Neural cell (in vitro differentiated cells): ENCODE measurements at regions not wholly inside any gene's neighbourhood (a gene's known extent, or its start where the extent isn't known, plus 50 kb on each side); places are given as distances from the start of the nearest gene placed in this dataset.

Experiments
- H2AFZ ChIP-seq: fragments of 200-600, 300-800 bp; sonication (generic), shearing (Covaris generic); 2 replicates; pipeline ENCODE4 v1.6.0; 2014; ENCODE audit warnings: low read depth, mild to moderate bottlenecking, antibody characterized with exemption, low read length, moderate library complexity
- H3F3A ChIP-seq: fragments of 200-600 bp; shearing (Covaris generic); 2 replicates; pipeline ENCODE4 v1.6.1; 2016; ENCODE audit warnings: mild to moderate bottlenecking, moderate library complexity, mixed read lengths, antibody characterized with exemption, low read length; ENCODE audit not compliant: insufficient read depth, poor library complexity, severe bottlenecking
- H3K27ac ChIP-seq: fragments of 200-600, 300-800 bp; sonication (generic), shearing (Covaris generic); 2 replicates; pipeline ENCODE4 v1.5.1; 2014; ENCODE audit warnings: mild to moderate bottlenecking, low read length, moderate library complexity
- H3K27me3 ChIP-seq: fragments of 300-800, 200-600 bp; sonication (generic), shearing (Covaris generic); 2 replicates; pipeline ENCODE4 v1.6.0; 2014; ENCODE audit warnings: mild to moderate bottlenecking, low read depth, low read length, moderate library complexity; ENCODE audit not compliant: insufficient read depth
- H3K36me3 ChIP-seq: fragments of 300-800, 200-600 bp; sonication (generic), shearing (Covaris generic); 2 replicates; pipeline ENCODE4 v1.5.1; 2014; ENCODE audit warnings: mild to moderate bottlenecking, antibody characterized with exemption, low read length, moderate library complexity; ENCODE audit not compliant: insufficient read depth
- H3K4me2 ChIP-seq: fragments of 300-800, 200-600 bp; sonication (generic), shearing (Covaris generic); 2 replicates; pipeline ENCODE4 v1.6.0; 2014; ENCODE audit warnings: mild to moderate bottlenecking, low read length
- H3K4me3 ChIP-seq: fragments of 300-800, 200-600 bp; sonication (generic), shearing (Covaris generic); 2 replicates; pipeline ENCODE4 v1.5.1; 2014; ENCODE audit warnings: mild to moderate bottlenecking, low read length, moderate library complexity
- H3K79me2 ChIP-seq: fragments of 200-600 bp; shearing (Covaris generic); replicated peaks from 2 replicates; pipeline ENCODE4 v1.6.0; 2014; ENCODE audit warnings: mild to moderate bottlenecking, low read length, moderate library complexity; ENCODE audit not compliant: insufficient read depth
- H3K9ac ChIP-seq: fragments of 300-800, 200-600 bp; sonication (generic), shearing (Covaris generic); 2 replicates; pipeline ENCODE4 v1.6.1; 2016; ENCODE audit warnings: mild to moderate bottlenecking, low read length, mixed read lengths
- H3K9me2 ChIP-seq: fragments of 200-600 bp; shearing (Covaris generic); 2 replicates; pipeline ENCODE4 v1.6.1; 2016; ENCODE audit warnings: mild to moderate bottlenecking, low read length, mixed read lengths; ENCODE audit not compliant: insufficient read depth
- H3K9me3 ChIP-seq: fragments of 200-600, 300-800 bp; sonication (generic), shearing (Covaris generic); 2 replicates; pipeline ENCODE4 v1.6.1; 2016; ENCODE audit warnings: mild to moderate bottlenecking, mixed run types, low read length, moderate library complexity, mixed read lengths
- H4K20me1 ChIP-seq: fragments of 200-600 bp; shearing (Covaris generic); 2 replicates; pipeline ENCODE4 v1.6.1; 2016; ENCODE audit warnings: mild to moderate bottlenecking, mixed run types; ENCODE audit not compliant: insufficient read depth
- EP300 ChIP-seq: fragments of 450-650 bp; conservative IDR thresholded peaks from 2 replicates; pipeline ENCODE4 v1.6.1; 2014; ENCODE audit warnings: antibody characterized with exemption, mild to moderate bottlenecking, moderate library complexity; ENCODE audit not compliant: poor library complexity, severe bottlenecking
- EZH2 ChIP-seq: fragments of 200-600, 300-800 bp; shearing (Covaris generic), sonication (generic); IDR thresholded peaks from 2 replicates; pipeline ENCODE4 v1.6.1; 2014; ENCODE audit warnings: antibody characterized with exemption, low read length, borderline replicate concordance, mild to moderate bottlenecking; ENCODE audit not compliant: insufficient read depth, poor library complexity, severe bottlenecking
- MXI1 ChIP-seq: fragments of 450-650 bp; conservative IDR thresholded peaks from 2 replicates; pipeline ENCODE4 v1.6.1; 2014; ENCODE audit warnings: antibody characterized with exemption, mild to moderate bottlenecking; ENCODE audit not compliant: poor library complexity, severe bottlenecking
- POLR2AphosphoS5 ChIP-seq: IDR thresholded peaks from 2 replicates; pipeline ENCODE4 v1.6.1; 2012
- RAD21 ChIP-seq: fragments of 450-650 bp; conservative IDR thresholded peaks from 2 replicates; pipeline ENCODE4 v1.6.1; 2014; ENCODE audit warnings: antibody characterized with exemption, mild to moderate bottlenecking, moderate library complexity
- SMC3 ChIP-seq: fragments of 450-650 bp; conservative IDR thresholded peaks from 2 replicates; pipeline ENCODE4 v1.6.1; 2014; ENCODE audit warnings: antibody characterized with exemption, mild to moderate bottlenecking, moderate library complexity; ENCODE audit not compliant: poor library complexity
- TAF1 ChIP-seq: IDR thresholded peaks from 2 replicates; pipeline ENCODE4 v1.6.1; 2012; ENCODE audit warnings: low read depth
- TF ChIP-seq, protein P1 (sequence below): IDR thresholded peaks from 2 replicates; pipeline ENCODE4 v1.6.1; 2012; ENCODE audit warnings: borderline replicate concordance
- TF ChIP-seq, protein P2 (sequence below): fragments of 450-650 bp; IDR thresholded peaks from 2 replicates; pipeline ENCODE4 v1.5.1; 2014; ENCODE audit warnings: antibody characterized with exemption, mild to moderate bottlenecking, moderate library complexity; ENCODE audit not compliant: poor library complexity, severe bottlenecking

DNA sequence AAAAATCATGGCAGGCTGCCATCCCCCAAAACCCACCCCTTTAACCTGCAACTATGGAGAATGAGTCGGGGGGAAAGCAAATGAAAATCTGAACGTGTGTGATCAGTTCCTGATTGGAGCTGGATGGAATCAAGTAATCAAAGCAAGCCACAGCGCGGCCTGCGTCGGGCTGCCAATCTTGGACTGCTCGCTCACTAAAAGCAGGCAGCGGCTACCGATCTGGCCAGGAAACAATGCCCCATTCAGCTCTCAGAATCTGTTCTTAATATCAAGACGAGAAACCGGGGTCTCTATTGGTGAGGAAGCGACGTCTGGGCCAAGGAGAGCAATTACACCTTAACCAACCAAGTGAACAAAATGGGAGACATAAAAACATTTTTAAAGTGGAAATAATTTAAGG lies 472.2 kb downstream of the SOX6 start:
- no peaks in the 10 kb centered on the region for H3K27me3 ChIP-seq
- H3K9me2 ChIP-seq: no peaks in the 10 kb centered on the region
- H3K36me3 ChIP-seq: no peaks in the 10 kb centered on the region
- no peak overlapping the region for H3K4me2 ChIP-seq
- TF ChIP-seq POLR2AphosphoS5 (no peak), MXI1 (no peak), EZH2 (no peak), RAD21 (no peak), SMC3 (no peak), TAF1 (no peak), EP300 (no peak)
- TF ChIP-seq, protein P1, sequence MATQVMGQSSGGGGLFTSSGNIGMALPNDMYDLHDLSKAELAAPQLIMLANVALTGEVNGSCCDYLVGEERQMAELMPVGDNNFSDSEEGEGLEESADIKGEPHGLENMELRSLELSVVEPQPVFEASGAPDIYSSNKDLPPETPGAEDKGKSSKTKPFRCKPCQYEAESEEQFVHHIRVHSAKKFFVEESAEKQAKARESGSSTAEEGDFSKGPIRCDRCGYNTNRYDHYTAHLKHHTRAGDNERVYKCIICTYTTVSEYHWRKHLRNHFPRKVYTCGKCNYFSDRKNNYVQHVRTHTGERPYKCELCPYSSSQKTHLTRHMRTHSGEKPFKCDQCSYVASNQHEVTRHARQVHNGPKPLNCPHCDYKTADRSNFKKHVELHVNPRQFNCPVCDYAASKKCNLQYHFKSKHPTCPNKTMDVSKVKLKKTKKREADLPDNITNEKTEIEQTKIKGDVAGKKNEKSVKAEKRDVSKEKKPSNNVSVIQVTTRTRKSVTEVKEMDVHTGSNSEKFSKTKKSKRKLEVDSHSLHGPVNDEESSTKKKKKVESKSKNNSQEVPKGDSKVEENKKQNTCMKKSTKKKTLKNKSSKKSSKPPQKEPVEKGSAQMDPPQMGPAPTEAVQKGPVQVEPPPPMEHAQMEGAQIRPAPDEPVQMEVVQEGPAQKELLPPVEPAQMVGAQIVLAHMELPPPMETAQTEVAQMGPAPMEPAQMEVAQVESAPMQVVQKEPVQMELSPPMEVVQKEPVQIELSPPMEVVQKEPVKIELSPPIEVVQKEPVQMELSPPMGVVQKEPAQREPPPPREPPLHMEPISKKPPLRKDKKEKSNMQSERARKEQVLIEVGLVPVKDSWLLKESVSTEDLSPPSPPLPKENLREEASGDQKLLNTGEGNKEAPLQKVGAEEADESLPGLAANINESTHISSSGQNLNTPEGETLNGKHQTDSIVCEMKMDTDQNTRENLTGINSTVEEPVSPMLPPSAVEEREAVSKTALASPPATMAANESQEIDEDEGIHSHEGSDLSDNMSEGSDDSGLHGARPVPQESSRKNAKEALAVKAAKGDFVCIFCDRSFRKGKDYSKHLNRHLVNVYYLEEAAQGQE: no peak
- TF ChIP-seq, protein P2, sequence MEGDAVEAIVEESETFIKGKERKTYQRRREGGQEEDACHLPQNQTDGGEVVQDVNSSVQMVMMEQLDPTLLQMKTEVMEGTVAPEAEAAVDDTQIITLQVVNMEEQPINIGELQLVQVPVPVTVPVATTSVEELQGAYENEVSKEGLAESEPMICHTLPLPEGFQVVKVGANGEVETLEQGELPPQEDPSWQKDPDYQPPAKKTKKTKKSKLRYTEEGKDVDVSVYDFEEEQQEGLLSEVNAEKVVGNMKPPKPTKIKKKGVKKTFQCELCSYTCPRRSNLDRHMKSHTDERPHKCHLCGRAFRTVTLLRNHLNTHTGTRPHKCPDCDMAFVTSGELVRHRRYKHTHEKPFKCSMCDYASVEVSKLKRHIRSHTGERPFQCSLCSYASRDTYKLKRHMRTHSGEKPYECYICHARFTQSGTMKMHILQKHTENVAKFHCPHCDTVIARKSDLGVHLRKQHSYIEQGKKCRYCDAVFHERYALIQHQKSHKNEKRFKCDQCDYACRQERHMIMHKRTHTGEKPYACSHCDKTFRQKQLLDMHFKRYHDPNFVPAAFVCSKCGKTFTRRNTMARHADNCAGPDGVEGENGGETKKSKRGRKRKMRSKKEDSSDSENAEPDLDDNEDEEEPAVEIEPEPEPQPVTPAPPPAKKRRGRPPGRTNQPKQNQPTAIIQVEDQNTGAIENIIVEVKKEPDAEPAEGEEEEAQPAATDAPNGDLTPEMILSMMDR: no peak
- H2AFZ ChIP-seq: no peak overlapping the region
- no peaks in the 10 kb centered on the region for H3K9me3 ChIP-seq
- H3K79me2 ChIP-seq: no peaks in the 10 kb centered on the region
- H3K27ac ChIP-seq: no peak overlapping the region
- H3K9ac ChIP-seq: no peak overlapping the region
- no peak overlapping the region for H3K4me3 ChIP-seq
- no peaks in the 10 kb centered on the region for H4K20me1 ChIP-seq
- no peaks in the 10 kb centered on the region for H3F3A ChIP-seq

DNA sequence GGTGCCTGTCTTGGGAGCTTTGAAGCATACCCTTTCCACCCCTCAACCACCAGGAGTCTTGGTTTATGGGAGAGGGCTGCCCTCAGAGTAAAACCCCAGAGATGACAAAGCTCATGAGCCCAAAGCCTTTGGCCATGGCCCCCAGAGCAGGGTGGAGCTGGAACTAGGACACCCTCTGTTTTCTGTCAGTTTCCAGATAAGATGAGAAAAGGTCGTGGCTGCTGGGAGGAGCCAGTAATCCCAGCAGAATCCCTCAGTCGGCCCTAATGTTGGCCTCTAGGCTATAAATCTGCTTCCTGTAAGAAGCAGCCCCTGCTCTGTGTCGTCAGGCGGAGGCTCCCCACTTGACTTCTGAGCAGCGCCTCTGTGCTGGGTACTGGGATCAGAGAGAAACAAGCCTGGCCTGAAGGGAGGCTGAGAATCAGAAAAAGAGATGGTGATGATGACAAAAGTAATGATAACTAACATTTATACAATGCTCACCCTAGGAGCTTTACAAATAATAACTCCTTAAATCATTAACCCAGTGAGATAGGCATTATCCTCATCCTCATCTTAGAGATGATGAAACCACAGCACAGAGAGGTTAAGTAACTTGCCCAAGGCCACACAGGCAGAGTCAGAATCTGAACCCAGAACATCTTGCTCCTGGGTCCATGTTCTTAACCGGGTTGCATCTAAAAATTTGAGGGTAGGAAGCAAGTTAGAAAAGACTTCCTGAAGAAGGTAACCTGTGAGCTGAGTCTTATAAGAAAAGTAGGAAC lies 471.4 kb downstream of the SOX6 start:
- H4K20me1 ChIP-seq: no peaks in the 10 kb centered on the region
- H3K4me3 ChIP-seq: no peak overlapping the region
- H3K9ac ChIP-seq: no peak overlapping the region
- TF ChIP-seq POLR2AphosphoS5 (no peak), SMC3 (no peak), EZH2 (no peak), MXI1 (no peak), TAF1 (no peak)
- TF ChIP-seq, protein P1: no peak
- H3K27ac ChIP-seq: no peak overlapping the region
- H3K27me3 ChIP-seq: no peaks in the 10 kb centered on the region
- no peaks in the 10 kb centered on the region for H3F3A ChIP-seq
- no peak overlapping the region for H2AFZ ChIP-seq
- no peak overlapping the region for H3K4me2 ChIP-seq
- H3K36me3 ChIP-seq: no peaks in the 10 kb centered on the region
- no peaks in the 10 kb centered on the region for H3K9me2 ChIP-seq
- no peaks in the 10 kb centered on the region for H3K9me3 ChIP-seq
- no peaks in the 10 kb centered on the region for H3K79me2 ChIP-seq
